ENCODE measurements at regions not wholly inside any gene's neighbourhood (a gene's known extent, or its start where the extent isn't known, plus 50 kb on each side); places are given as distances from the start of the nearest gene placed in this dataset.

GRCh38 chr5:135680713-135681112 lies 101.9 kb upstream of the CXCL14 start:
- no peak overlapping the region for H3K4me3 ChIP-seq (ENCODE audit: low read depth, low read length)

GRCh38 chr5:135678640-135679268 lies 100.0 kb upstream of the CXCL14 start:
- no peak overlapping the region for H3K4me3 ChIP-seq (ENCODE audit: low read depth, low read length)
- no peak for TF ChIP-seq CTCF (IDR thresholded peaks at IDR 0.05; ENCODE audit: borderline replicate concordance, insufficient read depth, low read depth, low read length)

More at GRCh38 chr5:135680713-135681112, 101.9 kb upstream of the CXCL14 start:
- TF ChIP-seq CTCF (IDR thresholded peaks at IDR 0.05; ENCODE audit: borderline replicate concordance, insufficient read depth, low read depth, low read length) = no peak

GRCh38 chr5:135671966-135672365 lies 93.2 kb upstream of the CXCL14 start:
- no peak for TF ChIP-seq CTCF (IDR thresholded peaks at IDR 0.05; ENCODE audit: borderline replicate concordance, insufficient read depth, low read depth, low read length)
- no peak overlapping the region for H3K4me3 ChIP-seq (ENCODE audit: low read depth, low read length)

- H3K4me3 ChIP-seq (ENCODE audit: low read depth, low read length) = no peak overlapping the region
- no peak for TF ChIP-seq CTCF (IDR thresholded peaks at IDR 0.05; ENCODE audit: borderline replicate concordance, insufficient read depth, low read depth, low read length)
Measured at GRCh38 chr5:135671052-135671705, 92.4 kb upstream of the CXCL14 start.

- TF ChIP-seq CTCF (IDR thresholded peaks at IDR 0.05; ENCODE audit: borderline replicate concordance, insufficient read depth, low read depth, low read length) = no peak
- no peak overlapping the region for H3K4me3 ChIP-seq (ENCODE audit: low read depth, low read length)
Measured at GRCh38 chr5:135670588-135670987, 91.8 kb upstream of the CXCL14 start.

GRCh38 chr5:135669416-135669815 lies 90.6 kb upstream of the CXCL14 start:
- TF ChIP-seq CTCF (IDR thresholded peaks at IDR 0.05; ENCODE audit: borderline replicate concordance, insufficient read depth, low read depth, low read length) = no peak

GRCh38 chr5:135667673-135668072 lies 88.9 kb upstream of the CXCL14 start:
- H3K4me3 ChIP-seq (ENCODE audit: low read depth, low read length) = no peak overlapping the region
- no peak for TF ChIP-seq CTCF (IDR thresholded peaks at IDR 0.05; ENCODE audit: borderline replicate concordance, insufficient read depth, low read depth, low read length)

More at GRCh38 chr5:135669416-135669815, 90.6 kb upstream of the CXCL14 start:
- no peak overlapping the region for H3K4me3 ChIP-seq (ENCODE audit: low read depth, low read length)
